HG03521 (cell line): ENCODE measurements at regions not wholly inside any gene's neighbourhood (a gene's known extent, or its start where the extent isn't known, plus 50 kb on each side); places are given as distances from the start of the nearest gene placed in this dataset.

ENCODE experiments used
- ATAC-seq: cut with Tn5 transposase; IDR thresholded peaks from one replicate; pipeline ENCODE4 v1.9.1; 2021; ENCODE audit warnings: mild to moderate bottlenecking, moderate library complexity; ENCODE audit not compliant: unreplicated experiment

DNA sequence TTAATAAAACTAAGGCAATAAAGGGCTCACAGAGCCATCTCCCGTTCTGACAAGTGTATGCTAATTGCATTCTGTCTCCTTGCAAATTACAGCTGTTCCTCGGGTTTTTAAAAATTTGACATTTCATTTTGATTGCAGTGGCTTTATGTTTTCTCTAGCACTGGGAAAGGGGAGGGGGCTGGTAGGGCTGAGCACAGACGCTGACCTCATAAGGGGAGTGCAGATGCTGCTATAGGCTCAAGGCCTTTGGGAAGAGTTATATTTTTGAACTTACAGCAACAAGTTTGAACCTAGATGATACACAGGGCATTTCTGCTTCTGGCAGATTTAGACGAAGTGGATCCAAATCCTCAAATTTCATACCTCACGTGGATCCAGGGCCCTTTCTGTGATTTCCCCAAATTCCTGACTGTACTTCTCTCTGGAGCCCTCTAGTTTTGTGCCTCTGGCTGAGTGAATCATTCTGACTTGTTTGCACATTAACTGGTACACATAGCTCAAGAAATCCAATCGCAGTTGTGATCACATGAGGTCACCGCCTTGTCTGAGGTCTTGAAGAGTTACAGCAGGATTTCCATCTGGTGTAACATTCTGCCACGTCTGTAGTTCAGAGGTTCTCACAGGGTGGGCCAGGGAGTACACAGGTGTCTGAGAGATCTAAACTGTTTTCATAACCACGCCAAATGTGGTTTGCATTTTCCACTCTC lies 230.3 kb downstream of the C1orf94 start:
- no peak for ATAC-seq

- no peak for ATAC-seq
Observed at GRCh38 chr1:34408011-34408410, 231.3 kb downstream of the C1orf94 start.

DNA sequence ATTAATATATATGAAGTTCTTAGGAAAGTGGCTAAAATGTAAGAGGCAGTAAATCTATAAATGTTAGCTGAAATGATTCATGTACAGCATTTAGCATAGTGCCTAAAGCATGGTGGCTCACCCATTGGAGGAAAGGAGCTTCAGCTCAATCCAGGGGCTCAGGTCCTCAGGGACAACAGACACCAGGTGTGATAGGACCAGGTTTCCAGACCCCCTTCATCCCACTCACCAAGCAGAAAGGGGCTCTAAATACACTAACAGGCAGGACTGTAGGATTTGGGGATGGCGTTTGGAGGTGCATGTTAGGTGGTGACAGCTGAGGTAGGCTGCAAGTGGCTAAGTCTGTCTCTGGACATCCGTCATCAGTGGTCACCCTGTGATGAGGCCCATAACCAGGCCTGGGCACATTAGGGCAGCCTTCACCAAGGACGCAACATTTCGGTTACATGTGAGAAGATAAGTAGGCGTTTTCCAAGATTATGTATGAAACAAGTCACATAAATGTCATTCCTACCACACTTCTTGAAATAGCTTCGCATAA lies 233.1 kb downstream of the C1orf94 start:
- ATAC-seq = no peak

DNA sequence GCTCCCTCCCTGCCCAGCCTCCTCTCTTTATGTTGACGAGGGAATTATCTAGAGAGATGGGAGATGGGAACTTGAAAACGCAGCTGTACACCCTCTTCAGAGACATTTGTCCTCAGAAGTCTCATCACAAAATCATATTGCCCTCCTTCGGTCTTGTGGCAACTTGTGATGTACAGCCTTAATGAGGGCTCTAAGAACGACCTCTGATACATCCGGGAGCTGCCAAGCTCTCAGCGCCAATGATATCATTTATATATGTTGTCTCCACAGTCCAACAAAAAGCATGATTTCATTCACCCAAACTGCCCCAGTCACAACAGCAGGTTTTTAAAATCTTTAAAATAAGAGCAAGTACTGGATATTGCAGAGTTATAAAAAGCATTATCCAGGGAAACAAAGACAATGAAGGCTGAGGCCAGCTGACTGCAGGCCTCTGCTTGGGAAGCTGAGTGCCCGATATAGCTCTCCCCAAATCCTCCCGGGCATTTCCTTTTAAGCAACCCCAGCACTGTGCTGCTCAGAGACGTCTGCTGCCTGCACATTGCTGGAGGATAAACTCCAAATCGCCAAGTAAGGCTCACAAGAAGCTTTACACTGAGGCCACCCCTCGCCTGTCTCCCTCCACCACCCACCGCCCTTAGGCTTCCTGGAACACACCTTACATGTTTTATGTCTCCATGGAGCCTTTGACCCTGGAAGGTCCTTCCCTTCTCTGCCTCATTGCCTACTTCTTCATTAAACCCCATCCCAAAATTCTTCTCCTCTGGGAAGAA lies 236.1 kb downstream of the C1orf94 start:
- no peak for ATAC-seq

- ATAC-seq = no peak
Observed at GRCh38 chr1:34415140-34415539, 238.4 kb downstream of the C1orf94 start.

GRCh38 chr1:34418166-34418565 lies 241.5 kb downstream of the C1orf94 start:
- ATAC-seq = no peak

DNA sequence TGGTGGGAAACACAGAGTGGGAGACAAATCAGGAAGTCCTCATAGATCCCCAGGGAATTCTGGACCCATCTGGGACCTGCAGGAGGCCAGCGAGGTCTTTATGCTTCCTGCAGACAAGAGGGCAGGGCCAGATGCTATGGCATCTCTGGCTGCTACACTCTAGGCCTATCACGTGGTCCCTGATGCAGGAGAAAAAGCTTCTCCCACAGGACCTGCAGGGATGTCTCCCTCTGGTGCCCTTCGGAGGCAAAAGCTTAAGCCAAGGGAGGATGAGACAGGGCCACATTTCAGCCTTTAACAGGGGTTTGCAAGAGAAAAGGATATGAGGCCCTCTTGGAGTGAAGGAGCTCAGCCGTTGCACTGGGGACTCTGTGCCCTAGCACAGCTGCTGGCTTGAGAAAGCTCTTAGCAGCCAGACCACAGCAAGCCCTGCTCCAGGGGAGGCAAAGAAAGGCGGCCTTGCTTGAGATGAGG lies 243.0 kb downstream of the C1orf94 start:
- ATAC-seq = no peak

DNA sequence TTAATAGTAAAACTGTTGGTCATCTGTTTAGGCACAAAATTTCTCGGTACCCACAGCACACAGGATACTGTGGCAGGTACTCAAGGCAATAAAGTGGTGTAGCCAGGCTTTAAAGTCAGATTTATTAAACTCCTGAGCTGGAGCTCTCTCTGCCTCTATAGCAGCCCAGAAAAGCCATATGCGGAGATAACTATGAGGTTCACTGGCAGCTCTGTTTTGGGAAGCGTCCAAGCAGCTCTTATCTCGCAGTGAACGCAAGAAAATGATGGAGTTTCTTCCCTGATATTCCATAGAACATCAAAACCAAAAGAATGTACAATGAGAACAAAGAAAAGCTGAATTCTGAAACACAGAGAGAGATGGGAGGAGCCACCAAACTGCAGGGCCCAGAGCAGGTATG lies 248.3 kb downstream of the C1orf94 start:
- no peak for ATAC-seq

DNA sequence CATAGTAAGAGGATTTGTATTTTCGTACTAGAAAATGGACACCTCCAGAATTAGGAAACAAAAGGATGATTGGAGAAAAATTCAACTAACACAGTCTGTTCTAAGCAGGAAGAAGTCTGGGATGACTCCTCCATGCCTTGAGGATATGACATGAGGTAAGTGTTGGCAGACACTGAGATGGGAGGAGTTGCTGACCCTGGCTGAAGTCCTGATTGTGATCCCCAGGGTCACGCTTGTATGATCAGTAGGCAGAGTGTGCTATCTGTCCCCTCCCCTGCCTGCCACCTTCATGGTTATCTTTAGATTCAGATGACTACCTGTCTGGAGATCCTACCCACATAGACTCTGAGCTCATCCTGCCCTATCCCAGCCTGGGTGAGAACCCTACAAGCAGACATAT lies 249.1 kb downstream of the C1orf94 start:
- no peak for ATAC-seq

DNA sequence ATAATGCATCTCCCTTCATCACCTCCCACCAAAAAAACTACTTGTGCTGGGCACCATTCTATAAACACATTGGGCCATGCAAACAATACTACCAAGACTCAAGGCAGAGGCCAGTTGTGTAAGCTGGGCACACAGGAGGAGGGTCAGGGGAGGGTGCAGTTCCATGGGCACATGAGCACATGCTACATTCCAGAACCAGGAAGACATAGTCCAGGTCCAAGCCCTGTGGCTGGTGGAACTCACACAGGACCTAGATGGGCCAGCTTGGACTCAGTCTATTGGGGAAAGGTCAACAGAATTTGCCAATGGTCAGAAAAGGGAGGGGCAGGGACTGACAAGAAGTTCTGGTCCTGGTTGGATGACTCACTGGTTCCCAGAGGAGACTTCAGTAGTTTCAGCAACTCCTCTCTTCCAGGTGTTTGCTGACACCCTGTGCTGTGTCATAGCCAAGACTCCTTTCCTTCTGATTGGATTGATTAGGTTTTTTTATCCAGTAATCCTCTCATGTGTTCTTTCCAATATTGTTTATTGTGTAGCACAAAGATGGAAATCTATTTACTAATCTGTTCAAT lies 249.7 kb downstream of the C1orf94 start:
- no peak for ATAC-seq

DNA sequence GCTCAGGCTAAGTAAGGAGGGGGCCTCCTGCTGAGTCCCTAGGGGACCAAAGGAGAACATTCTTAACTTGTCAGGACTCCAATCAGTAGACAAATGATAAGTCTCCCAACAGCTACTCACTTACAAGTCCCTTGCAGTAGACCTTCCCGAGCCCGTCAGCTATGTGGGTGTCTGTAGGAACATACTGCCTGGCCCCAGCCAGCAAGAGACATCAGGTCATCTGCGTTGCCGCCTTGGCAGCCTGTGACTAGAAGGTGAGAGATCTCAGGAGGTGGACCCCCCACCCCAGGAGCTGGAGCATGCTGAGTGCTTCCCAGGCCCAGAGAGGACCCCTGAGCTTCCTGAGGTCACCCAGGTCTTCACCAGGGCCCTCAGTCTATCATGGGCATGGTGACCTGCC lies 250.5 kb downstream of the C1orf94 start:
- ATAC-seq = no peak

DNA sequence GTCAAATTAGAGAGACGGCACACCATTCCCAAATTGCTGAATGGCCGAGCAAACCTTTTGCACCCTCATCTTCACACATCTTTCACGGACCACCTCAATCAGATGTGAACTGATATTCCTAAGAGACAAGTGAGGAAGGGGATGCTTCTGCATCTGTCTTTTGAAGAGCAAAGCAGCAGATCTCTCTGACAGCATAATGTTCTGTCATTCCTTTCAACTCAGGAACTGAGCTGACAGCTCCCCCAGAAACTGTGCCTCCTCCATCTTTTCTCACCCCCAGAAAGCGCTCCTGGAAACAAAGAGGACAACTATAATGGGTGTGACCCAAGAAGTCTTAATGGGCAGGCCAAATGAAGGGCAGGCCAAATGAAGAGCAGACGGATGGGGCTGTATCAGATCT lies 256.4 kb downstream of the C1orf94 start:
- ATAC-seq = no peak

DNA sequence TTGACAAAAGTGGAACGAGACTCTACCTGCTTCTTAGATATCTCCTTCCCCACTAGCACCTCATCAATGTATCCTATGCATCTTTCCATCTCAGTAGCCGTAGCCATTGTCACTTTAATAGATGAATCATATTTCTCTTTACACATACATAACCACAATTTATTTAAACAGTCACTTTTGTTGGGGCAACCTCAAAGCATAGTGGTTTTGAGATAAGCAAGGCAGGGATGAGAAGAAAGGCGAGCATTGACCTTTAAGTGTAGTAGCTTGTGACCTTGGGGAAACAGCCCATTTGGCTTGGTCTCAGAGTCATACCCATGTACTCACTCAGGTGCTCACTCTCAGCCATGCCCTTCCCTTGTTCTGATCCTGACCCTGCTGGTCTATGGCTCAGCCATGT lies 260.1 kb downstream of the C1orf94 start:
- no peak for ATAC-seq

DNA sequence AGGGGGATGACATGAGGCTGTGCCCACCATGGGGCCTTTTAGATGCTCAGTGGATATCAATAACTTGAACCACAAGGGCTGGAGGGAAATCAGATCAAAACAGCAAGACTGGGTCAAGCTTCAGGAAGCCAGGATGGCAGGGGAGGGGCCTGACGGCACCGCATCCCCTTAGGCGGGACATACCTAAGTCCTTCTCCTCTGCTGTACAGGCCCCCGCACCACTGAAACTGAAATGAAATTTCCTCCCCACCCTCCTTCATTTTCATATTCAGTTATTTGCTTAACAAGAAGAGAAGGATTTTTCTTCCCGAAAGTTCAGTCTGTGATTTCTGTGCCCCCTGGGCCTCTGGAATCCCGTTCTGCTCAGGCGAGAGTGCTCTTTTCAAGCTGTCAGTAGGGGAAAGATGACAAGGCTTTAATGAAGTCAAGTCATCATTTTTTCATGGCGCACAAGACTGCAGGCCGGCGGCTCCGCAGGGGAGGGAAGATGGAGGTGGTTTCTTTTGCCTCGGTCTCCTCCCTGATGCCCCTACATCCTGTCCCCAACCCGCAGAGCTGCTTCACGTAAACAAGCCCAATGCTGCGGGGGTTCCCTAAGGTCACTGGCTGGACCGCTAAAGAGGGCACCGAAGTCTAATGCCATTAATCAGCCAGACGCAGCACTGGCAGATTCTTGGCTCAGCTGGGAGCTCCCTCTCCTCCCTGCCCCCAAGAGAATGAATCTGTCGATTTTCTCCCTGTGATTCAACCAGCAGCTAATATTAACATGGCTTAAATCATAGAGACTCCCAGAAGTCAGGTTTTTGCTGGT lies 264.8 kb downstream of the C1orf94 start:
- ATAC-seq = no peak

- ATAC-seq = no peak
Observed at GRCh38 chr1:34444516-34444915, 267.8 kb downstream of the C1orf94 start.

DNA sequence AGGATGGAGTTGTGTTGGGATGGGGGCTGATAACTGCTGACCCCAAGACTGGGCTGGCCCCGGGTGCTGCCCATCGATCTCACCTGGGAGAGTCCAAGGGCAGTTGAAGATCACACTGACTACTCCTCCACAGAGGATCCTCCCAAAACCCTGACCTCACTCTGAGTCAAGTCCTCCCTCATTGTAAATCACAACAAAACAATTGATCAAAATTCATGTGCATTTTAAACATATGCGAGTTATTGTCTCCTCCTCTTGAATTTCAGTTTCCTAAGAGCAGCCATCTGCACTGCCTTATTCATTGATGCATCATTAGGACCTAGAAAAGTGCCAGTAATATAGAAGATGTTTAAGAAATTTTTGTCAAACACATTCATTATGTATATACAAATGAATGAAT lies 273.6 kb downstream of the C1orf94 start:
- no peak for ATAC-seq

DNA sequence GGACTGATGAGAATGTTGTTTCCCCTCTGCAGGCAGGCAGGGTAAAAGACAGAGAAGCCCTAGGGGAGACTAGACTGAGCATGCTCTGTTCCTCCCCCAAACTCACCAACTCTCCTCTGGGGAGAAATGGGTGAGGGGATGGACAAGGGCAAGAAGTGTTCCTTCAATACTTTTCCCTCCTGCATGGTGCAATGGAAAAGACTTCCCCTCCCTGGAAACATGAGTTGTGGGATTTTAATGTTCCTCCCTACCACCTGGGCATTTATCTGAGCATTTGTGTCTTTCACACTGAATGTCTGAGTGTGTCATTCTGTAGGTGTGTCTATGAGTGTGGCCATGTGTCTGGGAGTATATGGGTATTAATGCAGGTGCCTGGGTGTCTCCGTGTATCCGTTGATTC lies 275.7 kb downstream of the C1orf94 start:
- no peak for ATAC-seq

- no peak for ATAC-seq
Observed at GRCh38 chr1:34455121-34455520, 278.4 kb downstream of the C1orf94 start.

DNA sequence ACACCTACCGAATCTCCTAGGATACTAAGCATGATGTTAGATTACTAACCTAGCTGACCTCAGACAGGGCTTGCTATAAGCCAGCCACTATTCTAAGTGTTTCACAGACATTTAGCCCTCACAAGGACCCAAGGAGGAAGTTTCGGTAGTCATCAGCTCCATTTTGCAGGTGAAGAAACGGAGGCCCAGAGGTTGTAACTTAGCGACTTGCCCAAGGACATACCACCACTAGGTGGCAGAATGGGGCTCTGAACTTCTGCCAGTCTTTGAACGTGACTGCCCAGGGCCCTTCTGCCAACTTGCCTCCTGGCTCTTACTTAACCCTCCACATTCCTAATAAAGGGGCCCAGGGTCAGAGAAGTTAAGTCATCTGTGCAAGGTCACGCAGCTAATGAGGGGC lies 283.5 kb downstream of the C1orf94 start:
- no peak for ATAC-seq

DNA sequence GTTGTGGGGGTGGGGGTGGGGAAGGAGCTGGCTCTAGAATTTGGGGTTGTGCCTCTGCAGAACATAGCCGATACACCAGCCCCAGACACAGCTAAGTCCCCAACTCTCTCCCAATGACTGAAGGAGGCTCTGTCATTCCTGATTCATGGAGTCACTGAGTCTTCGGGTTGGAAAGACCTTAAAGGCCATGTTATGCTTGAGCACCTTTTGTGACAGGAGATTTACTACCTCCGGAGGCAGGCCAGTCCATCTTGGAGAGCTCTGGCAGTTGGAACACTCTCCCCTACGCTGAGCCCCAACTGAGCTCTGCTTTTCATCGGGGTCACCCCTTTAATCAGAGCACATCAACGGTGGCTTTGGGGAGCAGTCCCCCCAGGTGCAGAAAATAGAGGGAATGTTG lies 284.4 kb upstream of the GJB5 start:
- no peak for ATAC-seq

DNA sequence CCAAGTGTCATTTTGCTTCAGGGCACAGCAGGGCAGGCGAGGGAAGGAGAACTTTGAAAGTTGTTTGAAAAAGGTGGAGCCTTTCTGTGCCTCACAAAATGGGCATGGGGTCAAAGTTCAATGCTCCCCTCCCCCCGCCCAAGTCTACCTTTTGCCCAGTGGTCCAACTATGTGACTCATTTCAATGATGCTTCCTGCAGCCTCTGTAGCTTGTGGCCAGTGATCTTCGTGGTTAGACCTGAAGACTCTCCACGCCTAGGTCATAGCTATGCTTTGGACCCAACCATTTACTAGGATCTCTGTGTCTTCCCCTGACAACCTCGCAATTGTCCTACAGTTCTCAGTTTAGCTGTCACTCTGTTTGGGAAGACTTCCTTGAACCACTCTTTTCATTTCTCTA lies 280.3 kb upstream of the GJB5 start:
- no peak for ATAC-seq
